ENCODE measurements at regions not wholly inside any gene's neighbourhood (a gene's known extent, or its start where the extent isn't known, plus 50 kb on each side); places are given as distances from the start of the nearest gene placed in this dataset.
"Not testable (repeated sequence)": the region's sequence is repeated elsewhere in the genome, so short reads cannot be mapped to it uniquely, and the experiment has no call there.

GRCh38 chr5:174500636-174501035, 223.7 kb upstream of the MSX2 start:
- DNase-seq, result no peak

- DNase-seq, result no peak
Measured at GRCh38 chr5:174501461-174502069, 222.8 kb upstream of the MSX2 start.

GRCh38 chr5:174503086-174503460, 221.3 kb upstream of the MSX2 start:
- no peak for DNase-seq

- DNase-seq, result no peak
Measured at GRCh38 chr5:174503461-174504265, 220.7 kb upstream of the MSX2 start.

- no peak for DNase-seq
Measured at GRCh38 chr5:174504266-174504726, 220.1 kb upstream of the MSX2 start.

GRCh38 chr5:174505621-174506020, 218.8 kb upstream of the MSX2 start:
- no peak for DNase-seq

GRCh38 chr5:174510782-174511453, 213.5 kb upstream of the MSX2 start:
- DNase-seq, result not testable (repeated sequence)

- DNase-seq, result no peak
Measured at GRCh38 chr5:174511714-174512253, 212.6 kb upstream of the MSX2 start.

GRCh38 chr5:174514325-174514724, 210.1 kb upstream of the MSX2 start:
- no peak for DNase-seq

GRCh38 chr5:174514983-174515394, 209.4 kb upstream of the MSX2 start:
- no peak for DNase-seq

GRCh38 chr5:174516741-174517140, 207.6 kb upstream of the MSX2 start:
- no peak for DNase-seq

- no peak for DNase-seq
Measured at GRCh38 chr5:174518512-174518911, 205.9 kb upstream of the MSX2 start.

- DNase-seq, result no peak
Measured at GRCh38 chr5:174520420-174521396, 203.7 kb upstream of the MSX2 start.

- no peak for DNase-seq
Measured at GRCh38 chr5:174521449-174521848, 202.9 kb upstream of the MSX2 start.

GRCh38 chr5:174522480-174523260, 201.7 kb upstream of the MSX2 start:
- no peak for DNase-seq

GRCh38 chr5:174523311-174524071, 200.9 kb upstream of the MSX2 start:
- DNase-seq, result no peak

- no peak for DNase-seq
Measured at GRCh38 chr5:174524351-174524750, 200.0 kb upstream of the MSX2 start.

GRCh38 chr5:174526177-174526576, 198.2 kb upstream of the MSX2 start:
- no peak for DNase-seq

- no peak for DNase-seq
Measured at GRCh38 chr5:174527916-174528540, 196.4 kb upstream of the MSX2 start.

- no peak for DNase-seq
Measured at GRCh38 chr5:174528821-174529544, 195.4 kb upstream of the MSX2 start.
